Keratinocyte (primary cell): ENCODE measurements at regions not wholly inside any gene's neighbourhood (a gene's known extent, or its start where the extent isn't known, plus 50 kb on each side); places are given as distances from the start of the nearest gene placed in this dataset.

Experiments
- DNase-seq: peaks from one replicate; pipeline ENCODE4 v3.0.0-alpha.2; 2011; ENCODE audit warnings: low read depth, missing footprints, low spot score
- FAIRE-seq: peaks from 2 replicates; lab custom pipeline; 2011; peaks lifted over from hg19 to GRCh38; lab: Jason Lieb, UNC
- H2AFZ ChIP-seq: 2 replicates; pipeline ENCODE4 v1.6.0; 2012; ENCODE audit warnings: low read length, control low read depth, inconsistent platforms; ENCODE audit not compliant: control insufficient read depth
- H3K27ac ChIP-seq: 2 replicates; pipeline ENCODE4 v1.5.1; 2011; ENCODE audit warnings: low read length; ENCODE audit not compliant: control insufficient read depth, insufficient read depth
- H3K27me3 ChIP-seq: 3 replicates; pipeline ENCODE4 v1.6.0; 2011; ENCODE audit warnings: low read length; ENCODE audit not compliant: control insufficient read depth, insufficient read depth; ENCODE audit errors: extremely low read depth
- H3K36me3 ChIP-seq, 2 experiments: 2 replicates in 1 of 2; 3 replicates in 1 of 2; pipeline ENCODE4 v1.5.1; 2011; ENCODE audit warnings: low read length in 2 of 2, mild to moderate bottlenecking in 1 of 2; ENCODE audit not compliant: control insufficient read depth in 2 of 2, insufficient read depth in 2 of 2; ENCODE audit errors: extremely low read depth in 1 of 2
- H3K4me1 ChIP-seq: 3 replicates; pipeline ENCODE4 v1.5.1; 2011; ENCODE audit warnings: low read length; ENCODE audit not compliant: control insufficient read depth, insufficient read depth; ENCODE audit errors: extremely low read depth
- H3K4me2 ChIP-seq: 3 replicates; pipeline ENCODE4 v1.6.0; 2011; ENCODE audit warnings: low read depth, low read length; ENCODE audit not compliant: control insufficient read depth, insufficient read depth; ENCODE audit errors: extremely low read depth
- H3K4me3 ChIP-seq, 3 experiments: fragments of 200-600 bp in 1 of 3; sonication (generic) in 1 of 3; 2 replicates in 2 of 3; 3 replicates in 1 of 3; pipeline ENCODE4 v1.5.1; 2011 to 2016; ENCODE audit warnings: low read length in 3 of 3, mild to moderate bottlenecking in 3 of 3, control low read depth in 2 of 3, inconsistent platforms in 1 of 3, low read depth in 1 of 3, mixed read lengths in 1 of 3, mixed run types in 1 of 3, moderate library complexity in 1 of 3; ENCODE audit not compliant: control insufficient read depth in 2 of 3, insufficient read depth in 2 of 3; ENCODE audit errors: extremely low read depth in 1 of 3
- H3K79me2 ChIP-seq: 2 replicates; pipeline ENCODE4 v1.6.0; 2012; ENCODE audit warnings: low read length; ENCODE audit not compliant: control insufficient read depth, insufficient read depth
- H3K9ac ChIP-seq: 3 replicates; pipeline ENCODE4 v1.6.0; 2011; ENCODE audit warnings: low read length; ENCODE audit not compliant: control insufficient read depth, insufficient read depth; ENCODE audit errors: extremely low read depth
- H3K9me1 ChIP-seq: 3 replicates; pipeline ENCODE4 v1.6.0; 2011; ENCODE audit warnings: low read length; ENCODE audit not compliant: control insufficient read depth, insufficient read depth; ENCODE audit errors: extremely low read depth
- H3K9me3 ChIP-seq: 2 replicates; pipeline ENCODE4 v1.5.1; 2012; ENCODE audit warnings: low read depth, low read length; ENCODE audit not compliant: control insufficient read depth
- H4K20me1 ChIP-seq: 3 replicates; pipeline ENCODE4 v1.6.0; 2011; ENCODE audit warnings: low read length; ENCODE audit not compliant: control insufficient read depth, insufficient read depth; ENCODE audit errors: extremely low read depth
- CTCF ChIP-seq, 3 experiments: IDR thresholded peaks in 1 of 3; conservative IDR thresholded peaks in 1 of 3; optimal IDR thresholded peaks in 1 of 3; 2 replicates in 2 of 3; 3 replicates in 1 of 3; pipeline versions ENCODE3 to v1.5.1; 2011; ENCODE audit warnings: low read length in 3 of 3, mild to moderate bottlenecking in 3 of 3, moderate library complexity in 2 of 3, control low read depth in 1 of 3, inconsistent platforms in 1 of 3; ENCODE audit not compliant: insufficient read depth in 2 of 3; ENCODE audit errors: extremely low read depth in 1 of 3
- EZH2 ChIP-seq: IDR thresholded peaks from one replicate; pipeline ENCODE4 v1.6.1; 2012; ENCODE audit warnings: inconsistent platforms, mild to moderate bottlenecking, low read length, moderate library complexity
- dilution Hi-C: fragments of 300-500 bp; cut with MboI; formaldehyde crosslinking; loops from one replicate; pipeline ENCODE4 v1.7.0; 2020; ENCODE audit warnings: low sequenced_read_pairs; ENCODE audit not compliant: extremely low pct_ligation_motif_present

- Histone ChIP-seq H3K27ac (no peak overlapping the region), H3K36me3 (no peaks in the 10 kb centered on the region), H3K27me3 (no peaks in the 10 kb centered on the region), H3K9me1 (no peaks in the 10 kb centered on the region), H3K9ac (no peak overlapping the region), H3K79me2 (no peaks in the 10 kb centered on the region), H2AFZ (no peak overlapping the region), H4K20me1 (no peaks in the 10 kb centered on the region), H3K4me2 (no peak overlapping the region), H3K9me3 (no peaks in the 10 kb centered on the region), H3K4me3 (no peak overlapping the region), H3K4me1 (no peaks in the 10 kb centered on the region)
- no peak for TF ChIP-seq EZH2
- no peak for TF ChIP-seq CTCF (optimal IDR thresholded peaks at IDR 0.05 in 1 of 3, IDR thresholded peaks at IDR 0.05 in 1 of 3, conservative IDR thresholded peaks at IDR 0.05 in 1 of 3; ENCODE audit: extremely low read depth in 1 of 3, insufficient read depth in 2 of 3, low read length in 3 of 3)
- no peak for DNase-seq
- no peak for FAIRE-seq
- dilution Hi-C loops = no loop called here
Measured at GRCh38 chr7:42400961-42401360, 164.0 kb upstream of the GLI3 start.

- Histone ChIP-seq H3K36me3 (no peaks in the 10 kb centered on the region), H2AFZ (no peak overlapping the region), H3K27ac (no peak overlapping the region), H3K79me2 (no peaks in the 10 kb centered on the region), H4K20me1 (no peaks in the 10 kb centered on the region), H3K27me3 (no peaks in the 10 kb centered on the region), H3K4me2 (no peak overlapping the region), H3K9ac (no peak overlapping the region), H3K9me3 (no peaks in the 10 kb centered on the region), H3K9me1 (no peaks in the 10 kb centered on the region), H3K4me1 (no peaks in the 10 kb centered on the region), H3K4me3 (no peak overlapping the region)
- DNase-seq (no peak), FAIRE-seq (no peak)
- dilution Hi-C loops = no loop called here
- TF ChIP-seq EZH2 (no peak), CTCF (optimal IDR thresholded peaks at IDR 0.05 in 1 of 3, IDR thresholded peaks at IDR 0.05 in 1 of 3, conservative IDR thresholded peaks at IDR 0.05 in 1 of 3; ENCODE audit: extremely low read depth in 1 of 3, insufficient read depth in 2 of 3, low read length in 3 of 3) (no peak)
Measured at GRCh38 chr7:42400211-42400772, 163.3 kb upstream of the GLI3 start.
